Activated naive CD4-positive, alpha-beta T cell treated with anti-CD3 and anti-CD28 coated beads for 36 hours (primary cell): ENCODE measurements at regions not wholly inside any gene's neighbourhood (a gene's known extent, or its start where the extent isn't known, plus 50 kb on each side); places are given as distances from the start of the nearest gene placed in this dataset.

Experiments
- CTCF ChIA-PET: fragments of 350-600 bp; sonication (Branson Sonifier 250); formaldehyde crosslinking; loops from one replicate; lab custom pipeline; 2021; ENCODE audit warnings: antibody characterized with exemption; lab: Charles Lee
- DNase-seq: peaks from one replicate; pipeline ENCODE4 v3.0.0-alpha.2; 2020
- H3K27ac Mint-ChIP-seq: one replicate; pipeline ENCODE4 v1.8.0; 2021; ENCODE audit warnings: mild to moderate bottlenecking, mixed read lengths
- H3K27me3 Mint-ChIP-seq: one replicate; pipeline ENCODE4 v1.8.0; 2021; ENCODE audit warnings: low read depth, mixed read lengths
- H3K36me3 Mint-ChIP-seq: one replicate; pipeline ENCODE4 v1.8.0; 2021; ENCODE audit warnings: low read depth, mixed read lengths
- H3K4me1 Mint-ChIP-seq: one replicate; pipeline ENCODE4 v1.8.0; 2021; ENCODE audit warnings: low read depth, mixed read lengths
- H3K4me3 Mint-ChIP-seq: one replicate; pipeline ENCODE4 v1.8.0; 2021; ENCODE audit warnings: mild to moderate bottlenecking, moderate library complexity, mixed read lengths
- H3K9me3 Mint-ChIP-seq: one replicate; pipeline ENCODE4 v1.8.0; 2021; ENCODE audit warnings: mixed read lengths
- intact Hi-C: fragments of 100-400 bp; cut with micrococcal nuclease; formaldehyde crosslinking; loops from one replicate; pipeline ENCODE4 v1.15.1; 2023

- Mint-ChIP-seq H3K9me3 (no peaks in the 10 kb centered on the region), H3K27me3 (peaks cover 19% of the 10 kb centered on the region), H3K36me3 (no peaks in the 10 kb centered on the region), H3K27ac (no peak overlapping the region), H3K4me1 (peaks cover 9% of the 10 kb centered on the region), H3K4me3 (no peak overlapping the region)
- intact Hi-C loops: no loop called here
- CTCF ChIA-PET: no interaction called here
- DNase-seq: no peak
These were observed 249.1 kb downstream of the QKI start for GRCh38 chr6:163663575-163663974.

DNA sequence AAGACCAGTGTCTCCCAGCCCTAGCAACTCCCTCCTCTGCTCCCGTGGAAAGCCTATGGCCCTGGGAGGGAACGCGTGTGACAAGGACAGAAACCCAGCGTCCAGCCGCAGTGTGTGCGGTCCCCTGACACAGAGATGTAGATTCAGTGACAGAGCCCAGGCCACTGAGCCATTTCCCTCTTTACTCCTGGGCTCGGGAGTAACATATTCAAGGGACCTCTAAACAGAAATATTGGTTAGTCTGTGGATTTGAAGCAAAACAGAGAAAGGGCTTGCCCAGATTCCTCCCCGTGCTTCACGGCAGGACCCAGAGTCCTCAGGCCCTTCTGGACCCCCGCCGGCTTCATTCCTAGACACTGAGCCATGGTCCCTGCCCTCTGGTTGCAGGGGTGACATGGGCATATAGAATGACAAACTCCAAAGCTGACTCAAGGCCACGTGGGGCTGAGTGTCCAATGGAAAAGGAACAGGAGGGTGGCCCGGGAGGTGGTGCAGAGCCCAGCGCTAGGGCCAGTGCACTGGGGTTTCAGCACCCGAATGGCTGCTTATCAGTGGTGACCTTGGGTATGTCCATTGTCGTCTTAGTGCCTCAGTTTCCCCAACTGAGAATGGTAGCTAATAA lies 248.2 kb downstream of the QKI start:
- Mint-ChIP-seq H3K36me3 (no peaks in the 10 kb centered on the region), H3K4me3 (no peak overlapping the region), H3K4me1 (peaks cover 7% of the 10 kb centered on the region), H3K27me3 (peaks cover 22% of the 10 kb centered on the region), H3K27ac (no peak overlapping the region), H3K9me3 (no peaks in the 10 kb centered on the region)
- DNase-seq: no peak
- CTCF ChIA-PET: no interaction called here
- intact Hi-C loops: no loop called here

- Mint-ChIP-seq H3K4me3 (no peak overlapping the region), H3K27me3 (peaks cover 22% of the 10 kb centered on the region), H3K27ac (no peak overlapping the region), H3K4me1 (no peaks in the 10 kb centered on the region), H3K36me3 (no peaks in the 10 kb centered on the region), H3K9me3 (no peaks in the 10 kb centered on the region)
- no peak for DNase-seq
- CTCF ChIA-PET: no interaction called here
- intact Hi-C loops: no loop called here
These were observed 246.8 kb downstream of the QKI start for GRCh38 chr6:163661272-163661671.

DNA sequence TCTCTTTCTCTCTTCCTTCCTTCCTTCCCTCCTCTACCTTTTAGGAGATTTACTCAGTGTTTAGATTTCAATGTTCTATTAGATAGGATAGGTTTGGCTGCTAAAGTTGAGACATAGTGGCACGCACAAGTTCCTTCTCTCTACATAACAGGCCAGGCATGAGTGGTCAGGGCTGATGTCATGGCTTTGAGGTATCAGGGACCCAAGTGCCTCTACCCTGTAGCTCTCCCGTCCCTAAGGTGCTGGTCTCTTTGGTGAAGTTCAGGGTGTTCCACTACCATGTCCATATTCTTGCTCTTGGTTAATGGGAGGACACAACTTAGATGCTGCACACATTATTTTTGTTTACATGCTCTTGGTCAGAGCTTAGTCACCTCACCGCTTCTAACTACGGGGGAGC lies 245.3 kb downstream of the QKI start:
- no peaks in the 10 kb centered on the region for H3K4me1 Mint-ChIP-seq
- H3K27ac Mint-ChIP-seq: no peak overlapping the region
- DNase-seq: no peak
- CTCF ChIA-PET: no interaction called here
- H3K36me3 Mint-ChIP-seq: no peaks in the 10 kb centered on the region
- H3K4me3 Mint-ChIP-seq: no peak overlapping the region
- peaks cover 22% of the 10 kb centered on the region for H3K27me3 Mint-ChIP-seq
- no peaks in the 10 kb centered on the region for H3K9me3 Mint-ChIP-seq
- intact Hi-C loops: no loop called here

DNA sequence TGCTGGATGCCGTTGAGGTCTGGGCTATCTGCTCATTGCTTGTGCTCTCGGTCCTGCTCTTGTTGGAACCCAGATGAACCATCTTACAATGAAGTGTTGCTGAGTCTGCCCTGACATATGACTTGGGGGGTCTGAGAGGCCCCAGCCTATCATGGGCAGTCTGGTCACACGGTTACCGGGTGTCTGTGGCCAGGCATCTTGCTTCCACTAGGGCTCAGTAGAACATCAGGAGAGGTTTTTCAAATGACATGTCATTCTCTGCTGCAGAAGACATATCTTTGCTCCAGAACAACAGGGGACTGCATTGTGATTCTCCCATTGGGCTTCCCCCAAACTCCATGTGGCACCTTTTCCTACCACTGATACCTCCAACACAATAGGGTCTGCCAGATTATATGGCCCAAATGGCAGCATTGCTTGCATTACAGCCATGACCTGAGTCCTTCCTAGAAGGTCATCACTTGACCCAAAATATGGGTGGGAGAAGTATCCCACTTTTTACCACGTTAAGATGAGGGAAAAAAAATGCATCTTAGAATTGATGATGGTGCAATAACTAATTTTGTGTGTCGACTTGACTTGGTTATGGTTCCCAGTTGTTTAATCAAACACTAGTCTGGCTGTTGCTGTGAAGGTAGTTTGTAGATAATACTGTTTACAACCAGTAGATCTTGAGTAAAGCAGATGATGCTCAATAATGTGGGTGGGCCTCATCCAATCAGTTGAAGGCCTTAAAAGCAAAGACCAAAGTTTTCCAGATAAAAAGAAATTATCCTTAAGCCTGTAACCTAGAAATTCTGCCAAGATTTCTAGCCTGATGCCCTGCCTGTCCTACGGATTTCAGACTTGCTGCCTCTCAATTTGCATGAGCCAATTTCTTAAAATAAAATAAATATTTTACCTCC lies 241.0 kb downstream of the QKI start:
- no peak overlapping the region for H3K4me3 Mint-ChIP-seq
- no peaks in the 10 kb centered on the region for H3K4me1 Mint-ChIP-seq
- H3K36me3 Mint-ChIP-seq: no peaks in the 10 kb centered on the region
- CTCF ChIA-PET: no interaction called here
- H3K9me3 Mint-ChIP-seq: no peaks in the 10 kb centered on the region
- DNase-seq: no peak
- H3K27me3 Mint-ChIP-seq: peaks cover 7% of the 10 kb centered on the region
- intact Hi-C loops: no loop called here
- H3K27ac Mint-ChIP-seq: no peak overlapping the region

- H3K36me3 Mint-ChIP-seq: no peaks in the 10 kb centered on the region
- H3K27me3 Mint-ChIP-seq: no peaks in the 10 kb centered on the region
- H3K9me3 Mint-ChIP-seq: no peaks in the 10 kb centered on the region
- no peak overlapping the region for H3K4me3 Mint-ChIP-seq
- no peak for DNase-seq
- no peaks in the 10 kb centered on the region for H3K4me1 Mint-ChIP-seq
- CTCF ChIA-PET: no interaction called here
- intact Hi-C loops: no loop called here
- no peak overlapping the region for H3K27ac Mint-ChIP-seq
These were observed 237.6 kb downstream of the QKI start for GRCh38 chr6:163651915-163652668.

DNA sequence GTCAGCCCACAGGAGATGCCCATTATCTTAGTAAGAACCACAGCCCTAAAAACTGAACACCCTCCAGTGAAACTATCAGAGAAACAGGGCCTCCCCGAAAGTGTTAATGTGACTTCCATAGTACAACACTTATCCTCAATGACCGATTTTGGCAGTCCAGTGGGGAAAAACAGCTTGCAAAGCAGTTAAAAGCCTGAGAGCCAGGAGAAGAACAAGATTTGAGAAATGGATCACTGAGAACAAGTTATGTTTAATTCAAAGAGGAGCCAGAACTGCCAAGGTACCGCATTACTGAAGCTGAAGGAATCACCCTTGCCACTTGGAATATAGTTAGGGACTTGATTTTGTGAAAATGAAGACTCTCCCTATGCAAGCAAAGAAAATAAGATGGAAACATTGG lies 236.9 kb downstream of the QKI start:
- no peaks in the 10 kb centered on the region for H3K27me3 Mint-ChIP-seq
- no peaks in the 10 kb centered on the region for H3K9me3 Mint-ChIP-seq
- CTCF ChIA-PET: no interaction called here
- no peaks in the 10 kb centered on the region for H3K4me1 Mint-ChIP-seq
- intact Hi-C loops: no loop called here
- no peak overlapping the region for H3K27ac Mint-ChIP-seq
- no peaks in the 10 kb centered on the region for H3K36me3 Mint-ChIP-seq
- DNase-seq: no peak
- H3K4me3 Mint-ChIP-seq: no peak overlapping the region

DNA sequence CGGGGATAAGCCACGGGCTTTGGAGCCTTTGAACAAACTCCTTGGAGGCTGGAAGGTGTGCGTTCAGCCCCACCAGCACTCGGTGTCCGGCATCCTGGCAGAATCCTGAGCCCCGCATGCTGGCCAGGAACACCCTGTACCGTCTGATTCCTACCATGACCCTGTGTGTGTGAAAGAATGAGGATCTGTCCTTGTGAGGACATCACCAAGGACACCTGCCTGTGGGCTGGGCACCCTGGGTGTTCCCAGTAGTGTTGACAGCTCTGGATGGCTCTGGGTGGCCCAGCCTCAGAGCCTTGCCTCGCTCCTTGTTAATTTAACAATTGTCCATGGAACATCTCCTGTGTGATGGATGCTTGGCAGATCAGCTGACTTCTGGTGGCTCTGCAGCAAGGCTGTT lies 234.3 kb downstream of the QKI start:
- Mint-ChIP-seq H3K4me1 (no peaks in the 10 kb centered on the region), H3K9me3 (no peaks in the 10 kb centered on the region), H3K36me3 (no peaks in the 10 kb centered on the region), H3K4me3 (no peak overlapping the region), H3K27ac (no peak overlapping the region), H3K27me3 (no peaks in the 10 kb centered on the region)
- intact Hi-C loops: no loop called here
- DNase-seq: no peak
- CTCF ChIA-PET: interaction anchor here (0.6 kb wide), 1 partner anchor 621 kb away, joined by 3 read pairs; no protein-coding TSS in a partner anchor

DNA sequence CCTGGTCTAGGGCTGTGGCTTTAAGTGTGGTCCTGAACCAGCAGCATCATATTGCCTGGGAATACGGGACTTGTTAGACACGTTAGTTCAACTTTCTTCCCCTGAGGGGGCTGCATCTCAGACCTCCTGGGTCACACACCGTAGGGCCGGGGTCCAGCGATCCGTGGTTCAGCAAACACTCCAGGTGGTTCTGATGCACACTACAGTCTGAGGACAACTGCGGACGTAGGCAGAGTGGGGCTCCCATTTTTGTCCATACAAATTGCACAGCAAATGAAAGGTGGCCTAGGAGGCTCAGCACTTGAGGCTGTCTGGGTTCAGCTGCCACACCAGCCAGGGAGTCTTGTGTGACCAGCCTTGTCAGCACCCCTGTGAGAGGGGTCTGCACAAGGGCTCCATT lies 233.1 kb downstream of the QKI start:
- intact Hi-C loops: no loop called here
- H3K27me3 Mint-ChIP-seq: no peaks in the 10 kb centered on the region
- no peak overlapping the region for H3K4me3 Mint-ChIP-seq
- CTCF ChIA-PET: no interaction called here
- no peaks in the 10 kb centered on the region for H3K4me1 Mint-ChIP-seq
- H3K27ac Mint-ChIP-seq: no peak overlapping the region
- H3K9me3 Mint-ChIP-seq: no peaks in the 10 kb centered on the region
- no peaks in the 10 kb centered on the region for H3K36me3 Mint-ChIP-seq
- no peak for DNase-seq

DNA sequence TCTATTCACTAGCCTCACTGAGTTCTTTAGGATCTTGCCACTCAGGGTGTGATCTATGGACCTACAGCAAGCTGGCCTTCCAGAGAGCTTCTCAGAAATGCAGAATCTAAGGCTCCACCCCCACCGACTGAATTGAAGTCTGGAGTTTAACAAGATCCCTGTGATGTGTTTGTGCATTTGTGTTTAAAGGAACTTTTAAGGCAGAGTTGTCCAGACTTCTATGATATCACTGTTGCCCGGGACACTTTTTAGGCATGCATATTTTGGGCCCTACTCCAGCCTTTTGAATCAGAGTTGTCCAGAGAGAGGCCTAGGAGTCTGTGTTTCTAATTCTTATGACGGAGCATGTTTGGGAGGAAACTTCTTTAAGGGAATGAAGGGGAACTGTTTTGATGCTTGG lies 232.3 kb downstream of the QKI start:
- no peaks in the 10 kb centered on the region for H3K9me3 Mint-ChIP-seq
- intact Hi-C loops: no loop called here
- no peaks in the 10 kb centered on the region for H3K27me3 Mint-ChIP-seq
- H3K4me3 Mint-ChIP-seq: no peak overlapping the region
- CTCF ChIA-PET: no interaction called here
- H3K36me3 Mint-ChIP-seq: no peaks in the 10 kb centered on the region
- no peak for DNase-seq
- H3K27ac Mint-ChIP-seq: no peak overlapping the region
- no peaks in the 10 kb centered on the region for H3K4me1 Mint-ChIP-seq

DNA sequence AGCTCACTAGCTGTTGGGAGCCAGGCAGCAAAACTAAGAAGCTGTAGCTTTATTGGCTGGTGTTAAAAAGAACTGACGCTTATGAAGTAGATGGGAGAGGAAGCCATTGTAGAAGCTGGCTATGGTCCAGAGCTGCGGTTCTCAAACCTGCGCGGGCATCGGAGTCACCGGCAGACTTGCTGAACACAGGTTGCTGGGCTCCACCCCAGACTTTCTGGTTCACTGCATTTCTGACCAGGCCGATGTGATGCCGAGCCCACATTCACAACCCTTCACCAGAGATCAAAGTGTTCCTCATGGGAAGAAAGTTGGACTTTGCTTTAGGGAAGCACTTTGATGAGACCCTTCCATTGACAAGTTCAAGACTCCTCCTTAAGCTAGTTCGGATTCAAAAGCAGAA lies 231.6 kb downstream of the QKI start:
- Mint-ChIP-seq H3K9me3 (no peaks in the 10 kb centered on the region), H3K4me3 (no peak overlapping the region), H3K4me1 (no peaks in the 10 kb centered on the region), H3K27ac (no peak overlapping the region), H3K36me3 (no peaks in the 10 kb centered on the region), H3K27me3 (no peaks in the 10 kb centered on the region)
- intact Hi-C loops: no loop called here
- no peak for DNase-seq
- CTCF ChIA-PET: no interaction called here

DNA sequence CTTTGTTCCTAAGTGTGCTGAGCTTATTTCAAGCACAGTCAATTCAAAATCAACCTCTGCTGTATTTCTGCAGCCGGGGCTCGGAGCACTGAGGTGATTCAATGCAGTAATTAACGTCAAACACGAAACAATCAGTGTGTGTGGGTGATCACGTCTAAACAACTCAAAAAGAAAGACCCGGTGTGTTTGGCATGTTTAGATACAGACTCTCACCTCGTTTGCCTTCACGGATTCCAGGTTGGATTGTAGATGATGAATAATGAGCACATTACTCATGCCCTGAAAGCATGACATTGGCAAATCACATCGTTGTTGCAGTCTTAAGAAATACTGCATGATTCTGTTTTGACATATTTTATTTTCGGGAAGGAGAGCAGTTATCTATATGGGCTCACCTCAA lies 231.0 kb downstream of the QKI start:
- no peaks in the 10 kb centered on the region for H3K36me3 Mint-ChIP-seq
- H3K9me3 Mint-ChIP-seq: no peaks in the 10 kb centered on the region

More for the DNA sequence above, 231.0 kb downstream of the QKI start:
- intact Hi-C loops: no loop called here
- Mint-ChIP-seq H3K4me1 (no peaks in the 10 kb centered on the region), H3K27ac (no peak overlapping the region), H3K27me3 (no peaks in the 10 kb centered on the region), H3K4me3 (no peak overlapping the region)
- CTCF ChIA-PET: no interaction called here
- DNase-seq: no peak
